ENCODE measurements at regions not wholly inside any gene's neighbourhood (a gene's known extent, or its start where the extent isn't known, plus 50 kb on each side); places are given as distances from the start of the nearest gene placed in this dataset.

GRCh38 chr2:12034382-12034781 is 287.9 kb downstream of the LPIN1 start:
- TF ChIP-seq CTCF (conservative IDR thresholded peaks at IDR 0.05; ENCODE audit: low read length) (no peak), EZH2phosphoT487 (IDR thresholded peaks at IDR 0.05; ENCODE audit: borderline replicate concordance, low read depth, low read length) (no peak)
